ENCODE measurements at regions not wholly inside any gene's neighbourhood (a gene's known extent, or its start where the extent isn't known, plus 50 kb on each side); places are given as distances from the start of the nearest gene placed in this dataset.

- DNase-seq (ENCODE audit: low read depth) = no peak
Observed at GRCh38 chr20:6886065-6886729, 118.7 kb downstream of the BMP2 start.

- DNase-seq (ENCODE audit: low read depth) = no peak
Observed at GRCh38 chr20:6887966-6888365, 120.5 kb downstream of the BMP2 start.

- no peak for DNase-seq (ENCODE audit: low read depth)
Observed at GRCh38 chr20:6888736-6889395, 121.4 kb downstream of the BMP2 start.

- no peak for DNase-seq (ENCODE audit: low read depth)
Observed at GRCh38 chr20:6892724-6893123, 125.2 kb downstream of the BMP2 start.

GRCh38 chr20:6898928-6899327 lies 131.4 kb downstream of the BMP2 start:
- no peak for DNase-seq (ENCODE audit: low read depth)

- DNase-seq (ENCODE audit: low read depth) = no peak
Observed at GRCh38 chr20:6906871-6907270, 139.4 kb downstream of the BMP2 start.

GRCh38 chr20:6908673-6909072 lies 141.2 kb downstream of the BMP2 start:
- DNase-seq (ENCODE audit: low read depth) = no peak

- DNase-seq (ENCODE audit: low read depth) = no peak
Observed at GRCh38 chr20:6909608-6910007, 142.1 kb downstream of the BMP2 start.

GRCh38 chr20:6914986-6915385 lies 147.5 kb downstream of the BMP2 start:
- no peak for DNase-seq (ENCODE audit: low read depth)

GRCh38 chr20:6916938-6917337 lies 149.5 kb downstream of the BMP2 start:
- no peak for DNase-seq (ENCODE audit: low read depth)

- DNase-seq (ENCODE audit: low read depth) = no peak
Observed at GRCh38 chr20:6919792-6920468, 152.4 kb downstream of the BMP2 start.

GRCh38 chr20:6920991-6921613 lies 153.6 kb downstream of the BMP2 start:
- no peak for DNase-seq (ENCODE audit: low read depth)

- DNase-seq (ENCODE audit: low read depth) = no peak
Observed at GRCh38 chr20:6921717-6922386, 154.4 kb downstream of the BMP2 start.

- no peak for DNase-seq (ENCODE audit: low read depth)
Observed at GRCh38 chr20:6924681-6925080, 157.2 kb downstream of the BMP2 start.

- no peak for DNase-seq (ENCODE audit: low read depth)
Observed at GRCh38 chr20:6925744-6926278, 158.3 kb downstream of the BMP2 start.

- DNase-seq (ENCODE audit: low read depth) = no peak
Observed at GRCh38 chr20:6940048-6940447, 172.6 kb downstream of the BMP2 start.

- DNase-seq (ENCODE audit: low read depth) = no peak
Observed at GRCh38 chr20:6940876-6941275, 173.4 kb downstream of the BMP2 start.

GRCh38 chr20:6941571-6941970 lies 174.1 kb downstream of the BMP2 start:
- no peak for DNase-seq (ENCODE audit: low read depth)

GRCh38 chr20:6942266-6942665 lies 174.8 kb downstream of the BMP2 start:
- DNase-seq (ENCODE audit: low read depth) = no peak

- no peak for DNase-seq (ENCODE audit: low read depth)
Observed at GRCh38 chr20:6944292-6944691, 176.8 kb downstream of the BMP2 start.

GRCh38 chr20:6953611-6954010 lies 186.1 kb downstream of the BMP2 start:
- no peak for DNase-seq (ENCODE audit: low read depth)

- no peak for DNase-seq (ENCODE audit: low read depth)
Observed at GRCh38 chr20:6954219-6954618, 186.7 kb downstream of the BMP2 start.
